Right lobe of liver (tissue), 6 donors: ENCODE measurements at regions not wholly inside any gene's neighbourhood (a gene's known extent, or its start where the extent isn't known, plus 50 kb on each side); places are given as distances from the start of the nearest gene placed in this dataset.
A peak's percentile ranks its signal among the peaks of the same experiment; 100 is the strongest.

Experiments
- ATAC-seq, 4 donors: fragments of 200-7000 bp; cut with Tn5 transposase; one replicate each; pipeline ENCODE4 v1.9.1; 2020; ENCODE audit warnings: mild to moderate bottlenecking in 4 of 4, moderate library complexity in 4 of 4
- DNase-seq, 3 donors: peaks; one replicate each; pipeline ENCODE4 v3.0.0-alpha.2; 2020
- H3K27ac ChIP-seq, 3 donors: fragments of 200-600 bp; one replicate each; pipeline ENCODE4 v1.8.0; 2022
- H3K27me3 ChIP-seq, 2 donors: fragments of 200-600 bp; one replicate each; pipeline ENCODE4 v1.8.0; 2022
- H3K36me3 ChIP-seq, 4 donors: fragments of 200-600 bp; sonication (generic) in 1 of 4; one replicate each; pipeline versions ENCODE4 v1.5.1 to v1.8.0; 2017 to 2022; ENCODE audit warnings: control low read depth in 1 of 4
- H3K4me1 ChIP-seq, 4 donors: fragments of 200-600 bp; sonication (generic) in 1 of 4; one replicate each; pipeline versions ENCODE4 v1.5.1 to v1.8.0; 2017 to 2022; ENCODE audit warnings: control low read depth in 1 of 4
- H3K4me3 ChIP-seq, 3 donors: fragments of 200-600 bp; one replicate each; pipeline ENCODE4 v1.8.0; 2022
- H3K9me3 ChIP-seq, 4 donors: fragments of 200-600 bp; sonication (generic) in 1 of 4; one replicate each; pipeline versions ENCODE4 v1.5.1 to v1.8.0; 2017 to 2022; ENCODE audit warnings: control low read depth in 1 of 4
- CTCF ChIP-seq, 4 donors: fragments of 200-600 bp in 3 of 4; fragments of 450-650 bp in 1 of 4; IDR thresholded peaks; one replicate each; pipeline versions ENCODE4 v1.5.1 to v1.8.0; 2016 to 2022; ENCODE audit warnings: antibody characterized with exemption in 4 of 4, mild to moderate bottlenecking in 2 of 4
- POLR2A ChIP-seq: fragments of 450-650 bp; IDR thresholded peaks from one replicate; pipeline ENCODE4 v1.6.1; 2017; ENCODE audit warnings: antibody characterized with exemption, mild to moderate bottlenecking
- WGBS: methylation state at CpG from one replicate; pipeline ENCODE4 v1.1.6; 2018; ENCODE audit warnings: low coverage, low lambda C conversion rate; ENCODE audit not compliant: insufficient coverage; ENCODE audit errors: missing lambda C conversion rate; 5-methylcytosine and 5-hydroxymethylcytosine counted together
- intact Hi-C, 2 donors: fragments of 100-400 bp; cut with DNase I; formaldehyde crosslinking; loops; one replicate each; pipeline versions ENCODE4 v1.11.2 to v1.14.1; 2022
- donor health status: DM: no; HTN: yes; CAD: no.
- donor health status: DM: no; HTN: no; CAD: no.
- donor health status: DM: no; HTN: no; CAD: no.
- donor health status: DM: no; HTN: yes; CAD: no.
- donor health status: DM: no; HTN: yes; CAD: no.

GRCh38 chr3:31461426-31461825, 71.3 kb upstream of the STT3B start:
- ATAC-seq: no peak
- no peaks in the 10 kb centered on the region for H3K4me1 ChIP-seq
- no peaks in the 10 kb centered on the region for H3K36me3 ChIP-seq
- H3K27me3 ChIP-seq: no peaks in the 10 kb centered on the region
- WGBS: 75% methylated on average over 2 of the region's 2 CpGs
- no peak for TF ChIP-seq CTCF (IDR thresholded peaks at IDR 0.05)
- TF ChIP-seq POLR2A: no peak
- H3K4me3 ChIP-seq: no peak overlapping the region
- intact Hi-C loops: no loop called here
- DNase-seq: no peak
- no peak overlapping the region for H3K27ac ChIP-seq
- no peaks in the 10 kb centered on the region for H3K9me3 ChIP-seq

DNA sequence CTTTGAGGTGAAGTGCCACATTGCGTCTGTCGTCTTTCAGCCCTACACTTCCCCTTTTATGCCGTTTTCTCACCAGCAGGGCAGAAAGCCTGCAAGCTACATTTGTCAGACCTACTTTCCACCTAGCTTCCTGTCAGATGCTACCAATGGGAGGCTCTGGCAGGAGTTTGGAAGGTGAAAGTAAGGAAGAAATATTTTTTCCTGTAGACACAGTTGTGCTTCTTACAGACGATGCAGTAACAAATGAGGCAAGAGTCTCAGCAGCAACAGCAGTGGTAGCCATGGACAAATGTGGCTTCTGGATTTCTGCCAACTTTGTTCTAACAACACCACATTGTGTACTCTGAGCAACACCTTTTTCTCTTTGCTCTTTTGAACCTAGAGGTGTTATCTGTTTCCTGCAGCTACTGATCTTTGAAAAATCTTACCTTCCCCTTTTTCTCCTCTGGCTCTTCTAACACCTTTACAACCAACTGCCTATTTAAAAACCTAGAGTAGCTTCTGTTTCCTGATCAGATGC, 70.6 kb upstream of the STT3B start:
- TF ChIP-seq CTCF (IDR thresholded peaks at IDR 0.05) (peak in 1 of 4 donors; percentile 4), POLR2A (no peak)
- Histone ChIP-seq H3K4me1 (no peaks in the 10 kb centered on the region), H3K27ac (no peak overlapping the region), H3K27me3 (no peaks in the 10 kb centered on the region), H3K9me3 (no peaks in the 10 kb centered on the region), H3K4me3 (no peak overlapping the region), H3K36me3 (no peaks in the 10 kb centered on the region)
- DNase-seq (no peak), ATAC-seq (peak; percentile 20 to 50 (median 42))
- intact Hi-C loops: no loop called here
- 24% methylated on average over 4 of the region's 4 CpGs for WGBS

DNA sequence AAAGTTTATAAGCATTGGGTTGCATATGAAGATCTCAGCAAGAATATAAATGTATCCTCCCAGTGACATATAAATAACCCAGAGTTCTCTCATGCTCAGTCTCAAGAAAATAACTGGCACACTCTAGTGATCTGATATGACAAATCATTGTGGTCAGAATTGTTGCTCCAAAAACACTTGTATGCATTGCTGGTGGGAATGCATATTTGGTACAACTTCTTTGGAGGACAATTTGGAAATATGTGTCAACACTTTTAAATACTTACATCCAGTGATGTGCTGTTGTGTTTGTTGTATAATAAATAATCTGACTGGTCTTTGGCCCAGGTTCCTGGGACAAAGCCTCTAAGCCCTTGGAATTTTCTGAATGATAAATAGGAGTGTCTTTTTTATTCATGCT, 66.7 kb upstream of the STT3B start:
- no peaks in the 10 kb centered on the region for H3K27me3 ChIP-seq
- no peaks in the 10 kb centered on the region for H3K9me3 ChIP-seq
- H3K4me1 ChIP-seq: no peaks in the 10 kb centered on the region
- intact Hi-C loops: no loop called here
- no peak overlapping the region for H3K27ac ChIP-seq
- no peak for TF ChIP-seq POLR2A
- TF ChIP-seq CTCF (IDR thresholded peaks at IDR 0.05): no peak
- H3K36me3 ChIP-seq: no peaks in the 10 kb centered on the region
- H3K4me3 ChIP-seq: no peak overlapping the region
- no peak for ATAC-seq
- no peak for DNase-seq

DNA sequence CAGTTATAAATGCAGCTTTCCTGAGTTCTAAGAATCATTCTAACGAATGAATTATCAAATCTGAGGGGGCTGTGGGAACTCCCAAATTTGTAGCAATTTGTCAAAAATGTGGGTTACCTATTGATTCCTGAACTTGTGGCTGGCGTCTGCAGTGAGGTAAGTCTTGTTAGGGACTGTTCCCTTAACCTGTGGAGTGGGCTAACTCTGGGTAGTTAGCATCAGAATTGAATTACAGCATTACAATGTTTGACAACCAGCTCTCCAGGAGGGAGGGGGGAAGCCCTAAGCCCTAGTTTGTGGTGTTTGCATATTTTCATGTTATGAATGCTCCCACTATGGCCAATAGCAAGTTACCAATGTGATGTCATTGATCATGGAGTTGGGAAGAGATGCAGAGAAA, 65.9 kb upstream of the STT3B start:
- Histone ChIP-seq H3K4me1 (no peaks in the 10 kb centered on the region), H3K4me3 (no peak overlapping the region), H3K27ac (no peak overlapping the region), H3K36me3 (no peaks in the 10 kb centered on the region), H3K9me3 (no peaks in the 10 kb centered on the region), H3K27me3 (no peaks in the 10 kb centered on the region)
- intact Hi-C loops: no loop called here
- TF ChIP-seq POLR2A: no peak
- TF ChIP-seq CTCF (IDR thresholded peaks at IDR 0.05): no peak
- WGBS: 71% methylated on average over 2 of the region's 2 CpGs
- ATAC-seq (no peak), DNase-seq (no peak)

- no peaks in the 10 kb centered on the region for H3K9me3 ChIP-seq
- no peak overlapping the region for H3K4me3 ChIP-seq
- H3K4me1 ChIP-seq: no peaks in the 10 kb centered on the region
- no peaks in the 10 kb centered on the region for H3K36me3 ChIP-seq
- H3K27ac ChIP-seq: no peak overlapping the region
- H3K27me3 ChIP-seq: no peaks in the 10 kb centered on the region
- TF ChIP-seq POLR2A (no peak), CTCF (IDR thresholded peaks at IDR 0.05) (no peak)
- intact Hi-C loops: no loop called here
- WGBS: 44% methylated on average over 3 of the region's 3 CpGs
- no peak for DNase-seq
- peak in 1 of 4 donors; percentile 60 for ATAC-seq
Measured at GRCh38 chr3:31468433-31468832, 64.3 kb upstream of the STT3B start.
